B cell (primary cell): ENCODE measurements at regions not wholly inside any gene's neighbourhood (a gene's known extent, or its start where the extent isn't known, plus 50 kb on each side); places are given as distances from the start of the nearest gene placed in this dataset.

Experiments used
- CTCF ChIP-seq: fragments of 200-600 bp; IDR thresholded peaks from one replicate; pipeline ENCODE4 v1.8.0; 2022; ENCODE audit warnings: antibody characterized with exemption, mild to moderate bottlenecking
- EZH2 ChIP-seq: IDR thresholded peaks from 2 replicates; pipeline ENCODE4 v1.6.1; 2012; ENCODE audit warnings: borderline replicate concordance, low read depth, mild to moderate bottlenecking, moderate library complexity, low read length; ENCODE audit not compliant: insufficient read depth, poor library complexity, severe bottlenecking

- TF ChIP-seq CTCF (no peak), EZH2 (no peak)
These were observed 256.1 kb upstream of the UBASH3B start for GRCh38 chr11:122399375-122399774.
